HepG2 (cell line): ENCODE measurements at regions not wholly inside any gene's neighbourhood (a gene's known extent, or its start where the extent isn't known, plus 50 kb on each side); places are given as distances from the start of the nearest gene placed in this dataset.

ENCODE experiments used
- DNMT3B ChIP-seq: conservative IDR thresholded peaks from 2 replicates; pipeline ENCODE4 v1.6.1; 2016; ENCODE audit warnings: missing biosample characterization, control low read depth
- FOXA1 ChIP-seq, 2 experiments: fragments of 450-650 bp in 1 of 2; sonication (generic) in 1 of 2; formaldehyde crosslinking in 1 of 2; IDR thresholded peaks; 2 replicates each; pipeline versions ENCODE4 v1.4.0 to v1.6.1; 2016 to 2020; ENCODE audit warnings: missing genetic modification reagents in 1 of 2
- ZBTB20 ChIP-seq: sonication (generic); formaldehyde crosslinking; IDR thresholded peaks from 2 replicates; pipeline ENCODE4 v1.8.1; 2023; ENCODE audit warnings: missing genetic modification reagents, low read depth, mild to moderate bottlenecking, borderline replicate concordance
- ZFP36L2 ChIP-seq: sonication (generic); formaldehyde crosslinking; IDR thresholded peaks from 2 replicates; pipeline ENCODE4 v1.4.0; 2020; ENCODE audit warnings: missing genetic modification reagents
- ZNF207 ChIP-seq: fragments of 450-650 bp; IDR thresholded peaks from 2 replicates; pipeline ENCODE4 v1.6.1; 2016; ENCODE audit warnings: antibody characterized with exemption, borderline replicate concordance
- ZNF335 ChIP-seq: sonication (generic); formaldehyde crosslinking; IDR thresholded peaks from 2 replicates; pipeline ENCODE4 v1.4.0; 2020; ENCODE audit warnings: missing genetic modification reagents
- ZNF468 ChIP-seq: sonication (generic); formaldehyde crosslinking; IDR thresholded peaks from 2 replicates; pipeline ENCODE4 v1.8.0; 2022; ENCODE audit warnings: mild to moderate bottlenecking, moderate library complexity, missing genetic modification reagents
- ZNF546 ChIP-seq: sonication (generic); formaldehyde crosslinking; conservative IDR thresholded peaks from 2 replicates; pipeline ENCODE4 v1.8.1; 2023; ENCODE audit warnings: mild to moderate bottlenecking, missing genetic modification reagents
- ZNF7 ChIP-seq: IDR thresholded peaks from 2 replicates; pipeline ENCODE4 v1.6.1; 2016; ENCODE audit warnings: missing biosample characterization, missing genetic modification reagents
- TF ChIP-seq, protein P1 (sequence below): sonication (generic); formaldehyde crosslinking; IDR thresholded peaks from 2 replicates; pipeline ENCODE4 v1.4.0; 2020; ENCODE audit warnings: missing genetic modification reagents
- TF ChIP-seq, protein P2 (sequence below): sonication (generic); formaldehyde crosslinking; IDR thresholded peaks from 2 replicates; pipeline ENCODE4 v1.8.0; 2022; ENCODE audit warnings: mild to moderate bottlenecking, missing genetic modification reagents, borderline replicate concordance
- TF ChIP-seq, protein P3 (sequence below): sonication (generic); formaldehyde crosslinking; IDR thresholded peaks from 2 replicates; pipeline ENCODE4 v1.9.0; 2021; ENCODE audit warnings: mild to moderate bottlenecking, missing genetic modification reagents

DNA sequence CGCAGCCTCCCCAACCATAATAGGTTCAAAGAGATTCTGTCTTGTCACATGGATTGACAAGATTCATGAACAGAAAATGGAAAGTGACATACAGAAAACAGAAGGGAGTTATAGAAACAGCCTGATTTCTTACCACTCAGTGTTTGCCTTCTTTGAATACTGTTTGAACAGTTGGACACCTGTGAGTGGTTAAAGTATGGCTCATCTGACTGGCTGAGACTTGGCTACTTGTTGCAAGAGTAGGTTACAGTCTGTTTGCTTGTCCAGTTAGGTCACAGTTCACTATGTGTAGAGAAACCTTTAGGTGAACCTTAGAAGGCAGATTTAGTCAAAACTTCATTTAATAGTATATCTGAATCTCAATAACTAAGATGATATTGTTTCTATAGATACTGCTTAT lies 1003.9 kb upstream of the EPHA6 start (continued):
- TF ChIP-seq, protein P1, sequence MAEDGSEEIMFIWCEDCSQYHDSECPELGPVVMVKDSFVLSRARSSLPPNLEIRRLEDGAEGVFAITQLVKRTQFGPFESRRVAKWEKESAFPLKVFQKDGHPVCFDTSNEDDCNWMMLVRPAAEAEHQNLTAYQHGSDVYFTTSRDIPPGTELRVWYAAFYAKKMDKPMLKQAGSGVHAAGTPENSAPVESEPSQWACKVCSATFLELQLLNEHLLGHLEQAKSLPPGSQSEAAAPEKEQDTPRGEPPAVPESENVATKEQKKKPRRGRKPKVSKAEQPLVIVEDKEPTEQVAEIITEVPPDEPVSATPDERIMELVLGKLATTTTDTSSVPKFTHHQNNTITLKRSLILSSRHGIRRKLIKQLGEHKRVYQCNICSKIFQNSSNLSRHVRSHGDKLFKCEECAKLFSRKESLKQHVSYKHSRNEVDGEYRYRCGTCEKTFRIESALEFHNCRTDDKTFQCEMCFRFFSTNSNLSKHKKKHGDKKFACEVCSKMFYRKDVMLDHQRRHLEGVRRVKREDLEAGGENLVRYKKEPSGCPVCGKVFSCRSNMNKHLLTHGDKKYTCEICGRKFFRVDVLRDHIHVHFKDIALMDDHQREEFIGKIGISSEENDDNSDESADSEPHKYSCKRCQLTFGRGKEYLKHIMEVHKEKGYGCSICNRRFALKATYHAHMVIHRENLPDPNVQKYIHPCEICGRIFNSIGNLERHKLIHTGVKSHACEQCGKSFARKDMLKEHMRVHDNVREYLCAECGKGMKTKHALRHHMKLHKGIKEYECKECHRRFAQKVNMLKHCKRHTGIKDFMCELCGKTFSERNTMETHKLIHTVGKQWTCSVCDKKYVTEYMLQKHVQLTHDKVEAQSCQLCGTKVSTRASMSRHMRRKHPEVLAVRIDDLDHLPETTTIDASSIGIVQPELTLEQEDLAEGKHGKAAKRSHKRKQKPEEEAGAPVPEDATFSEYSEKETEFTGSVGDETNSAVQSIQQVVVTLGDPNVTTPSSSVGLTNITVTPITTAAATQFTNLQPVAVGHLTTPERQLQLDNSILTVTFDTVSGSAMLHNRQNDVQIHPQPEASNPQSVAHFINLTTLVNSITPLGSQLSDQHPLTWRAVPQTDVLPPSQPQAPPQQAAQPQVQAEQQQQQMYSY (CRISPR knock-in tag), result no peak
- no peak for TF ChIP-seq ZFP36L2
- no peak for TF ChIP-seq ZBTB20
- no peak for TF ChIP-seq ZNF7
- no peak for TF ChIP-seq ZNF546
- no peak for TF ChIP-seq FOXA1 (IDR thresholded peaks at IDR 0.05)
- no peak for TF ChIP-seq FOXA1 (CRISPR knock-in tag; IDR thresholded peaks at IDR 0.05)
- TF ChIP-seq, protein P2, sequence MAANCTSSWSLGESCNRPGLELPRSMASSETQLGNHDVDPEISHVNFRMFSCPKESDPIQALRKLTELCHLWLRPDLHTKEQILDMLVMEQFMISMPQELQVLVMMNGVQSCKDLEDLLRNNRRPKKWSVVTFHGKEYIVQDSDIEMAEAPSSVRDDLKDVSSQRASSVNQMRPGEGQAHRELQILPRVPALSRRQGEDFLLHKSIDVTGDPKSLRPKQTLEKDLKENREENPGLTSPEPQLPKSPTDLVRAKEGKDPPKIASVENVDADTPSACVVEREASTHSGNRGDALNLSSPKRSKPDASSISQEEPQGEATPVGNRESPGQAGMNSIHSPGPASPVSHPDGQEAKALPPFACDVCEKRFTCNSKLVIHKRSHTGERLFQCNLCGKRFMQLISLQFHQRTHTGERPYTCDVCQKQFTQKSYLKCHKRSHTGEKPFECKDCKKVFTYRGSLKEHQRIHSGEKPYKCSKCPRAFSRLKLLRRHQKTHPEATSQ (CRISPR knock-in tag), result no peak
- TF ChIP-seq ZNF207, result no peak
- TF ChIP-seq DNMT3B (CRISPR knock-in tag), result no peak
- TF ChIP-seq ZNF468 (CRISPR knock-in tag), result no peak
- TF ChIP-seq, protein P3, sequence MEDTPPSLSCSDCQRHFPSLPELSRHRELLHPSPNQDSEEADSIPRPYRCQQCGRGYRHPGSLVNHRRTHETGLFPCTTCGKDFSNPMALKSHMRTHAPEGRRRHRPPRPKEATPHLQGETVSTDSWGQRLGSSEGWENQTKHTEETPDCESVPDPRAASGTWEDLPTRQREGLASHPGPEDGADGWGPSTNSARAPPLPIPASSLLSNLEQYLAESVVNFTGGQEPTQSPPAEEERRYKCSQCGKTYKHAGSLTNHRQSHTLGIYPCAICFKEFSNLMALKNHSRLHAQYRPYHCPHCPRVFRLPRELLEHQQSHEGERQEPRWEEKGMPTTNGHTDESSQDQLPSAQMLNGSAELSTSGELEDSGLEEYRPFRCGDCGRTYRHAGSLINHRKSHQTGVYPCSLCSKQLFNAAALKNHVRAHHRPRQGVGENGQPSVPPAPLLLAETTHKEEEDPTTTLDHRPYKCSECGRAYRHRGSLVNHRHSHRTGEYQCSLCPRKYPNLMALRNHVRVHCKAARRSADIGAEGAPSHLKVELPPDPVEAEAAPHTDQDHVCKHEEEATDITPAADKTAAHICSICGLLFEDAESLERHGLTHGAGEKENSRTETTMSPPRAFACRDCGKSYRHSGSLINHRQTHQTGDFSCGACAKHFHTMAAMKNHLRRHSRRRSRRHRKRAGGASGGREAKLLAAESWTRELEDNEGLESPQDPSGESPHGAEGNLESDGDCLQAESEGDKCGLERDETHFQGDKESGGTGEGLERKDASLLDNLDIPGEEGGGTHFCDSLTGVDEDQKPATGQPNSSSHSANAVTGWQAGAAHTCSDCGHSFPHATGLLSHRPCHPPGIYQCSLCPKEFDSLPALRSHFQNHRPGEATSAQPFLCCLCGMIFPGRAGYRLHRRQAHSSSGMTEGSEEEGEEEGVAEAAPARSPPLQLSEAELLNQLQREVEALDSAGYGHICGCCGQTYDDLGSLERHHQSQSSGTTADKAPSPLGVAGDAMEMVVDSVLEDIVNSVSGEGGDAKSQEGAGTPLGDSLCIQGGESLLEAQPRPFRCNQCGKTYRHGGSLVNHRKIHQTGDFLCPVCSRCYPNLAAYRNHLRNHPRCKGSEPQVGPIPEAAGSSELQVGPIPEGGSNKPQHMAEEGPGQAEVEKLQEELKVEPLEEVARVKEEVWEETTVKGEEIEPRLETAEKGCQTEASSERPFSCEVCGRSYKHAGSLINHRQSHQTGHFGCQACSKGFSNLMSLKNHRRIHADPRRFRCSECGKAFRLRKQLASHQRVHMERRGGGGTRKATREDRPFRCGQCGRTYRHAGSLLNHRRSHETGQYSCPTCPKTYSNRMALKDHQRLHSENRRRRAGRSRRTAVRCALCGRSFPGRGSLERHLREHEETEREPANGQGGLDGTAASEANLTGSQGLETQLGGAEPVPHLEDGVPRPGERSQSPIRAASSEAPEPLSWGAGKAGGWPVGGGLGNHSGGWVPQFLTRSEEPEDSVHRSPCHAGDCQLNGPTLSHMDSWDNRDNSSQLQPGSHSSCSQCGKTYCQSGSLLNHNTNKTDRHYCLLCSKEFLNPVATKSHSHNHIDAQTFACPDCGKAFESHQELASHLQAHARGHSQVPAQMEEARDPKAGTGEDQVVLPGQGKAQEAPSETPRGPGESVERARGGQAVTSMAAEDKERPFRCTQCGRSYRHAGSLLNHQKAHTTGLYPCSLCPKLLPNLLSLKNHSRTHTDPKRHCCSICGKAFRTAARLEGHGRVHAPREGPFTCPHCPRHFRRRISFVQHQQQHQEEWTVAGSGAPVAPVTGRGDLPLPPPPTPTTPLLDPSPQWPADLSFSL (CRISPR knock-in tag), result no peak
- no peak for TF ChIP-seq ZNF335 (CRISPR knock-in tag)
